Heart left ventricle (tissue), 16 donors: ENCODE measurements at regions not wholly inside any gene's neighbourhood (a gene's known extent, or its start where the extent isn't known, plus 50 kb on each side); places are given as distances from the start of the nearest gene placed in this dataset.

Experiments used
- ATAC-seq, 4 donors: fragments of 200-7000 bp; cut with Tn5 transposase; one replicate each; pipeline ENCODE4 v1.9.1; 2020 to 2022; ENCODE audit warnings: moderate library complexity in 4 of 4, mild to moderate bottlenecking in 3 of 4, moderate number of reproducible peaks in 1 of 4
- DNase-seq, 5 donors: peaks; one replicate each; pipeline ENCODE4 v3.0.0-alpha.2; 2020
- H3K27ac ChIP-seq, 12 donors: fragments of 200-600 bp; sonication (generic) in 4 of 12; one replicate each; pipeline versions ENCODE4 v1.5.0 to v1.8.0; 2016 to 2022; ENCODE audit warnings: mild to moderate bottlenecking in 2 of 12
- H3K27me3 ChIP-seq, 9 donors: fragments of 200-600 bp; sonication (generic) in 2 of 9; one replicate each; pipeline versions ENCODE4 v1.5.1 to v1.8.0; 2016 to 2022; ENCODE audit warnings: mild to moderate bottlenecking in 3 of 9
- H3K36me3 ChIP-seq, 9 donors: fragments of 200-600 bp; sonication (generic) in 2 of 9; one replicate each; pipeline versions ENCODE4 v1.5.0 to v1.8.0; 2018 to 2022; ENCODE audit warnings: mild to moderate bottlenecking in 2 of 9
- H3K4me1 ChIP-seq, 12 donors: fragments of 200-600 bp; sonication (generic) in 4 of 12; one replicate each; pipeline versions ENCODE4 v1.5.0 to v1.8.0; 2016 to 2022; ENCODE audit warnings: mild to moderate bottlenecking in 3 of 12
- H3K4me3 ChIP-seq, 12 donors: fragments of 200-600 bp; sonication (generic) in 4 of 12; one replicate each; pipeline versions ENCODE4 v1.5.0 to v1.8.0; 2017 to 2022; ENCODE audit warnings: mild to moderate bottlenecking in 9 of 12, moderate library complexity in 4 of 12
- H3K9me3 ChIP-seq, 12 donors: fragments of 200-600 bp; sonication (generic) in 4 of 12; one replicate each; pipeline versions ENCODE4 v1.5.0 to v1.8.0; 2016 to 2022; ENCODE audit warnings: mild to moderate bottlenecking in 1 of 12
- CTCF ChIP-seq, 12 donors: fragments of 200-600 bp; sonication (generic) in 4 of 12; IDR thresholded peaks; one replicate each; pipeline versions ENCODE4 v1.5.0 to v1.8.0; 2018 to 2022; ENCODE audit warnings: antibody characterized with exemption in 12 of 12, mild to moderate bottlenecking in 5 of 12
- POLR2A ChIP-seq, 2 donors: fragments of 450-650 bp; IDR thresholded peaks; one replicate each; pipeline ENCODE4 v1.6.1; 2017; ENCODE audit warnings: antibody characterized with exemption in 2 of 2, mild to moderate bottlenecking in 2 of 2, moderate library complexity in 2 of 2
- WGBS, 4 donors: extraction: QIAGEN DNeasy Blood & Tissue Kit in 2 of 4; methylation state at CpG; one replicate each; pipeline versions ENCODE4 v1.1.5 to v1.1.7; 2013 to 2018; 5-methylcytosine and 5-hydroxymethylcytosine counted together
- intact Hi-C, 10 donors: fragments of 100-400 bp; cut with DNase I; formaldehyde crosslinking; loops; one replicate each; pipeline versions ENCODE4 v1.11.1 to v1.14.2; 2022
- donor health status: ischemic (EF 13 %, LVEDD 7.1; RV severe dilation, severe dysfunction).
- donor health status: healthy with polysubstance abuse.
- donor health status: DM: no; HTN: yes; CAD: no.
- donor health status: DM: no; HTN: no; CAD: no.
- donor health status: ischemic (EF 25% LVEDD 6.9; RV normal size, moderate dysfunction).
- donor health status: ischemic (EF 25% LVEDD 5.7; RV mildly dilated, moderate dysfunction).
- donor health status: healthy.
- donor health status: DM: yes; HTN: yes; CAD: no.
- donor health status: ischemic (EF 35%, LVEDD 5.7; RV mildly dilated, moderate dysfunction).
- donor health status: nonischemic (EF 11% LVEDD 7.7; RV severe dilation, severe dysfunction).
- donor health status: DM: yes; HTN: yes; CAD: no.
- donor health status: PGD.
- donor health status: ischemic (EF 29% LVEDD 5.4; RV normal size, mild dysfunction).
- donor health status: nonischemic (EF 23%, LVEDD 6.1; RV moderate dilation, normal function).

- H3K27me3 ChIP-seq, result peaks cover 0 to 56% (median 0%) of the 10 kb centered on the region in 9 donors
- ATAC-seq (no peak), DNase-seq (no peak)
- no peak overlapping the region for H3K4me3 ChIP-seq
- intact Hi-C loops, result loop anchor here in 5 of 10 donors (5.0 to 10.0 kb wide), 8 partner anchors 101 to 431 kb away; no protein-coding TSS in a partner anchor
- no peaks in the 10 kb centered on the region for H3K36me3 ChIP-seq
- no peak overlapping the region for H3K27ac ChIP-seq
- H3K9me3 ChIP-seq, result no peaks in the 10 kb centered on the region
- TF ChIP-seq CTCF (IDR thresholded peaks at IDR 0.05), result no peak
- no peak for TF ChIP-seq POLR2A (IDR thresholded peaks at IDR 0.05)
- H3K4me1 ChIP-seq, result peaks cover 0 to 34% (median 3%) of the 10 kb centered on the region in 12 donors
- WGBS, 4 donors, result 82 to 96% (median 88%) methylated on average over 6 of the region's 6 CpGs
Measured at GRCh38 chrX:40165861-40166260, 68.1 kb upstream of the BCOR start.

GRCh38 chrX:40165206-40165605 is 67.4 kb upstream of the BCOR start:
- no peaks in the 10 kb centered on the region for H3K9me3 ChIP-seq
- H3K36me3 ChIP-seq, result no peaks in the 10 kb centered on the region
- intact Hi-C loops, result loop anchor here in 5 of 10 donors (5.0 to 10.0 kb wide), 8 partner anchors 102 to 430 kb away; no protein-coding TSS in a partner anchor
- H3K4me1 ChIP-seq, result peaks cover 0 to 34% (median 1%) of the 10 kb centered on the region in 12 donors
- no peak for DNase-seq
- H3K27me3 ChIP-seq, result peaks cover 0 to 50% (median 0%) of the 10 kb centered on the region in 9 donors
- ATAC-seq, result no peak
- WGBS, 4 donors, result 76 to 93% (median 88%) methylated on average over 5 of the region's 5 CpGs
- H3K27ac ChIP-seq, result no peak overlapping the region
- no peak overlapping the region for H3K4me3 ChIP-seq
- TF ChIP-seq CTCF (IDR thresholded peaks at IDR 0.05) (no peak), POLR2A (IDR thresholded peaks at IDR 0.05) (no peak)

- H3K27me3 ChIP-seq, result peaks cover 0 to 49% (median 0%) of the 10 kb centered on the region in 9 donors
- WGBS, 4 donors, result 55 to 90% (median 73%) methylated on average over 3 of the region's 3 CpGs
- no peak overlapping the region for H3K27ac ChIP-seq
- no peaks in the 10 kb centered on the region for H3K36me3 ChIP-seq
- DNase-seq, result no peak
- peaks cover 0 to 33% (median 1%) of the 10 kb centered on the region in 12 donors for H3K4me1 ChIP-seq
- no peak for ATAC-seq
- no peaks in the 10 kb centered on the region for H3K9me3 ChIP-seq
- no peak for TF ChIP-seq CTCF (IDR thresholded peaks at IDR 0.05)
- TF ChIP-seq POLR2A (IDR thresholded peaks at IDR 0.05), result no peak
- intact Hi-C loops, result loop anchor here in 5 of 10 donors (5.0 to 10.0 kb wide), 8 partner anchors 103 to 430 kb away; no protein-coding TSS in a partner anchor
- no peak overlapping the region for H3K4me3 ChIP-seq
Measured at GRCh38 chrX:40164751-40165150, 67.0 kb upstream of the BCOR start.

GRCh38 chrX:40158036-40158706 is 60.4 kb upstream of the BCOR start:
- H3K27ac ChIP-seq, result peak overlapping the region in 11 of 12 donors; percentile 39 to 84 (median 78)
- no peaks in the 10 kb centered on the region for H3K36me3 ChIP-seq
- peak overlapping the region in 11 of 12 donors; percentile 27 to 65 (median 51) for H3K4me3 ChIP-seq
- ATAC-seq (peak in 3 of 4 donors; percentile 27 to 57 (median 52)), DNase-seq (peak in 2 of 5 donors; percentile 30 to 63)
- TF ChIP-seq CTCF (IDR thresholded peaks at IDR 0.05), result peak in 10 of 12 donors; percentile 16 to 63 (median 44)
- TF ChIP-seq POLR2A (IDR thresholded peaks at IDR 0.05), result no peak
- H3K9me3 ChIP-seq, result no peaks in the 10 kb centered on the region
- H3K27me3 ChIP-seq, result peaks cover 0 to 74% (median 0%) of the 10 kb centered on the region in 9 donors
- intact Hi-C loops, result loop anchor here (5.0 to 10.0 kb wide), 10 partner anchors 51 to 426 kb away; partner anchors contain the start of gene BCOR (in 4 of the 10)
- 3 to 7% (median 4%) methylated on average over 15 to 68 of the region's 68 CpGs for WGBS, 4 donors
- H3K4me1 ChIP-seq, result peaks cover 0 to 39% (median 4%) of the 10 kb centered on the region in 12 donors
